IPS DF 6.9 (cell line): ENCODE measurements at regions not wholly inside any gene's neighbourhood (a gene's known extent, or its start where the extent isn't known, plus 50 kb on each side); places are given as distances from the start of the nearest gene placed in this dataset.
"Not testable (repeated sequence)": the region's sequence is repeated elsewhere in the genome, so short reads cannot be mapped to it uniquely, and the experiment has no call there.

Experiments
- DNase-seq: peaks from one replicate; pipeline ENCODE4 v3.0.0-alpha.2; 2013; ENCODE audit warnings: low read depth, low spot score
- H3K27ac ChIP-seq: one replicate; pipeline ENCODE4 v1.5.1; 2013; ENCODE audit warnings: low read length, control low read depth
- H3K27me3 ChIP-seq: 2 replicates; pipeline ENCODE4 v1.6.1; 2013; ENCODE audit warnings: mild to moderate bottlenecking, low read length; ENCODE audit not compliant: control insufficient read depth, insufficient read depth
- H3K36me3 ChIP-seq: 2 replicates; pipeline ENCODE4 v1.6.1; 2013; ENCODE audit warnings: low read length; ENCODE audit not compliant: control insufficient read depth, insufficient read depth
- H3K4me1 ChIP-seq: 2 replicates; pipeline ENCODE4 v1.6.1; 2013; ENCODE audit warnings: low read length; ENCODE audit not compliant: control insufficient read depth, insufficient read depth
- H3K4me3 ChIP-seq: 2 replicates; pipeline ENCODE4 v1.5.1; 2013; ENCODE audit warnings: mild to moderate bottlenecking, low read length
- H3K9me3 ChIP-seq: 2 replicates; pipeline ENCODE4 v1.6.1; 2013; ENCODE audit warnings: low read length, inconsistent platforms; ENCODE audit not compliant: control insufficient read depth, insufficient read depth
- WGBS: extraction: QIAGEN DNeasy Blood & Tissue Kit; methylation state at CpG from one replicate; pipeline ENCODE4 v1.1.7; 2013; ENCODE audit warnings: mixed read lengths, missing lambda C conversion rate; ENCODE audit not compliant: insufficient read length, insufficient coverage; 5-methylcytosine and 5-hydroxymethylcytosine counted together

DNA sequence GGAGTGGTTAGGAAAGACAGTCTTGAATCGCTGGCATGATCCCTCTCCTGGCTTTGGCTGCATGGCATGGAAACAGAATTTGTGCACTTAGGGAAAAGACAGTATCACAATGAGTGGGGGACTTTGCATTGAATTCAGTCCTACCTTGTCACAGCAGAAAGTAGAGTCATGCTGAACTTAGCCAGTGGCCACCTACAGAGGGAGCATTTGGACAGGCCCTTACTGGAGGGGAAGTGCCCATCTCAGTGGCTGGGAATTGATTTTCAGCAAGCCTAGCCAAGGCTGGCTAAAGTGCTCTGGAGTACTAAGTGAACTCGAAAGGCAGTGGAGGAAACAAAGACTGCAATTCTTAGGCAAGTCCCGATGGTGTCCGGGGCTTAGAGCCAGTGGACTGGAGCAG, 364.3 kb upstream of the TOM1L1 start:
- no peaks in the 10 kb centered on the region for H3K9me3 ChIP-seq
- no peaks in the 10 kb centered on the region for H3K27me3 ChIP-seq
- H3K4me3 ChIP-seq: no peak overlapping the region
- WGBS: no CpG with 5 or more reads among the region's 4 CpGs
- no peak for DNase-seq
- H3K36me3 ChIP-seq: no peaks in the 10 kb centered on the region
- no peaks in the 10 kb centered on the region for H3K4me1 ChIP-seq
- no peak overlapping the region for H3K27ac ChIP-seq

DNA sequence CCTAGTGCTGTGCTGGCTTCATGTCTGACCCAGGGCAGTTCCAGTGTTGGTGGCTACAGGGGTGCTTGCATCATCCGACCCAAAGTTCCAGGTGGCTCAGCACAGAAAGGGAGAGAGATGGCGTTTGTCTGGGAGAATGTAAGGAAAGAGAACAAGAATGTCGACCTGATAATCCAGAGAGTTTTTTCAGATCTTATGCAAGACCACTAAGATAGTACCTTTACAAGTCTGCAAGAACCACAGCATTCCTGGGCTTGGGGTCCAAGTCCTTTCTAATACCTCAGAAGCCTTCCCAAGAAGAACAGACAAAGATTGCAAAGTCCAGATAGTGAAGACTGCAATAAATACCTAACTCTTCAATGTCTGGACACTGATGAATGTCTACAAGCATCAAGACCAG, 363.0 kb upstream of the TOM1L1 start:
- Histone ChIP-seq H3K27me3 (no peaks in the 10 kb centered on the region), H3K36me3 (no peaks in the 10 kb centered on the region), H3K9me3 (no peaks in the 10 kb centered on the region), H3K4me1 (no peaks in the 10 kb centered on the region), H3K4me3 (no peak overlapping the region), H3K27ac (no peak overlapping the region)
- WGBS: no CpG with 5 or more reads among the region's 3 CpGs
- no peak for DNase-seq

DNA sequence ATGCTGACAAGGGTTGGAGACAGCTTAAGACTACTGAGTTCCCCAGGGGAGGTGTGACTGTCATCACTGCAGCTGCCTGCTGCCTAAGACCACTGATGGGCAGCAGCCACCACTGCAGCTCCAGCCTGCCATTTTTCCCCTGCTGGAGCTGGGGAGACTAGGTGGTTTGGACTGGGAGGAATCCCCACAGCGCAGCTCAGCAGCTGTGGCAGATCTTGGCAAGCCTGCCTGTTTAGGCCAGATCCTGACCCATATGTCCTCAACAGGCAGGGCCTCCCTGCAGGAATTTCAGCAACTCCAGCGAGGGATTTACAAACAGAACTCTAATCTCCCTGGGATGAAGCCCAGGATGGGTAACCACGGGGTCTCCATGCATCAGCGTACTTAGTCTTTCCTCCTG, 356.4 kb upstream of the TOM1L1 start:
- peaks cover 2% of the 10 kb centered on the region; the same call in 1 of the 2 replicates for H3K4me1 ChIP-seq
- no peaks in the 10 kb centered on the region for H3K27me3 ChIP-seq
- no CpG with 5 or more reads among the region's 4 CpGs for WGBS
- no peaks in the 10 kb centered on the region for H3K36me3 ChIP-seq
- DNase-seq: peak; percentile 9
- no peak overlapping the region for H3K27ac ChIP-seq
- H3K4me3 ChIP-seq: no peak overlapping the region
- H3K9me3 ChIP-seq: no peaks in the 10 kb centered on the region

DNA sequence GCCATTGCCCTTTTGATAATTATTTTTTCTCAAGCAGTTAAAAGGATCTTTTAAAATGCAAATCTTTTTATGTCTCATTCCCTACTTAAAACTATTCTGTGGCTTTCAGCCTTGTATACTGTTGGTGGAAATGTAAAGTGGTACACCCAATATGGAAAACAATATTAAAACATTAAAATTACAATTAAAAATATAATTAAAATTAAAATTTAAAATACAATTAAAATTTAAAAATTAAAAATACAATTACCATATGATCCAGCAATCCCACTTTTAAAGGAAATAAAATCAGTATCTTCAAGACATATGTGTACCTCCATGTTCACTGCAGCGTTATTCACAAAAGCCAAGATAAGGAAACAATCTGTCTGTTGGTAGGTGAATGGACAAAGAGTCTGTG, 340.8 kb upstream of the TOM1L1 start:
- H3K27ac ChIP-seq: no peak overlapping the region
- no peak overlapping the region for H3K4me3 ChIP-seq
- H3K27me3 ChIP-seq: no peaks in the 10 kb centered on the region
- no peaks in the 10 kb centered on the region for H3K9me3 ChIP-seq
- no CpG with 5 or more reads among the region's 1 CpG for WGBS
- DNase-seq: no peak
- no peaks in the 10 kb centered on the region for H3K36me3 ChIP-seq
- no peaks in the 10 kb centered on the region for H3K4me1 ChIP-seq

DNA sequence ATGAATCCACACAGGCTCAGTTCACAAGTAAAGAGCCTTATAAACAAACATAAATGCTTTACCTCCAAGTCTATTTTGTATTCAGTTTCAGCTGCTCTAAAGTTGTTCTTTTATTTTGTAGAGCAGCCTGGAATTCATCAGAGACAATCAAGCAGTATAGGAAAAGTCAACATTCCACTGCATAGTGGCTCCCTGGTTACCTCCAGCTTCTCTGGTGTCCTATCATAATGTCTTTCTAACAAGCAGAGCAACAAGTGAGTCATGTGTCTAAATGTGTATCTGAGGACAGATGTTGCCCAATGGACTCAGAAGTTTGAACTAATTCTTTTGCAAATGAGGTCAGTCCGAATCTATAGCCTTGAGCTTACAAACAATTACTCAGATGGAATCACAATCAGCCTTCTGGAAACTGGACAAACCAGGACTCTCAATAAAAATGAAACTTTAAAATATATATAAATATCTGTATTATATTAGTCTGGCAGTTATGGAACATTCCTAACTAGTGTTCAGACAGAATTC, 292.0 kb upstream of the TOM1L1 start:
- Histone ChIP-seq H3K27ac (no peak overlapping the region), H3K9me3 (no peaks in the 10 kb centered on the region), H3K4me1 (no peaks in the 10 kb centered on the region), H3K27me3 (no peaks in the 10 kb centered on the region), H3K36me3 (no peaks in the 10 kb centered on the region; the same call in 1 of the 2 replicates), H3K4me3 (no peak overlapping the region)
- no CpG with 5 or more reads among the region's 1 CpG for WGBS
- DNase-seq: no peak

DNA sequence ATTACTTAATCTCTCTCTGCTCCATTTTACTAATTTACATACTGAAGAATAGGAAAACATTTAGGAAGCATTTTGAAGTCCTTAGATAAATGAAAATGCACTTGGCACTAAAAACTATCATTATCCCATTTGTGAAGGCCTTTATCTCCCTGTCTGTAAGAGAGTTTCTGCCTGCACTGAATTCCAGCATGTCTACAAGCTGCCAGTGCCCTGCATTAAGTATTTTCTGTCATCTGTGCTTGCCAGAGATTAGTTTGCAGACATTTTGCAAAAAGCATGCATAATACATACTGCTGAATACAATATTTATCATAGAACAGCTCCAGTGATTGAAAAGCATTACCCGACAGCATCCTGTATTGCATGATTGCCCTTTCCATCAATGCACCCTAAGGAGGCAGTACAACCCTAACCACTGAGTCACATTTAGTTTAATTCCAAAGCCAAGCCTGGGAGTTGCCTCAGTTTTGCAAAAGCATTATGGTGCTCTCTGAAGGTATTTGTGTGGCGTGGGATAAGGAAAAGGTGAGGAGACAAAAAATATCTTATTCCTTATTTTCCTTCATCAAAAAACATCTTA, 280.2 kb upstream of the TOM1L1 start:
- Histone ChIP-seq H3K9me3 (no peaks in the 10 kb centered on the region), H3K36me3 (no peaks in the 10 kb centered on the region), H3K27me3 (no peaks in the 10 kb centered on the region), H3K27ac (no peak overlapping the region), H3K4me1 (no peaks in the 10 kb centered on the region), H3K4me3 (no peak overlapping the region)
- no peak for DNase-seq
- no CpG with 5 or more reads among the region's 2 CpGs for WGBS

DNA sequence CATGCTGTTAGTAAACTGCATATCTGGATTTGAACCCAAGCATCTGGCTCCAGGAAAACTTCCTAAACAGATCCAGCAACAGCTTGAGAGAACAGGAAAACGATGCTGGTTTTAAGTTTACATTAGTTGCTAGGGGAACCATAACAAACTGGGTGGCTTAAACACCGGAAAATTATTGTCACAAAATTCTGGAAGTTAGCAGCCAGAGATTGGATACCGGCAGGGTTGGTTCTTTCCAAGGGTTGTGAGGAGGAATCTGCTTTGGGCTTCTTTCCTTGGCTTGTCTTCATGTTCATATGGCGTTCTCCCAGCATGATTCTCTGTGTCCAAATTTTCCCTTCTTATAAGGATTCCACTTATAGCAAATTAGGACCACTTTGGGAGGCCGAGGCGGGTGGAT, 276.9 kb upstream of the TOM1L1 start:
- no peaks in the 10 kb centered on the region for H3K9me3 ChIP-seq

DNA sequence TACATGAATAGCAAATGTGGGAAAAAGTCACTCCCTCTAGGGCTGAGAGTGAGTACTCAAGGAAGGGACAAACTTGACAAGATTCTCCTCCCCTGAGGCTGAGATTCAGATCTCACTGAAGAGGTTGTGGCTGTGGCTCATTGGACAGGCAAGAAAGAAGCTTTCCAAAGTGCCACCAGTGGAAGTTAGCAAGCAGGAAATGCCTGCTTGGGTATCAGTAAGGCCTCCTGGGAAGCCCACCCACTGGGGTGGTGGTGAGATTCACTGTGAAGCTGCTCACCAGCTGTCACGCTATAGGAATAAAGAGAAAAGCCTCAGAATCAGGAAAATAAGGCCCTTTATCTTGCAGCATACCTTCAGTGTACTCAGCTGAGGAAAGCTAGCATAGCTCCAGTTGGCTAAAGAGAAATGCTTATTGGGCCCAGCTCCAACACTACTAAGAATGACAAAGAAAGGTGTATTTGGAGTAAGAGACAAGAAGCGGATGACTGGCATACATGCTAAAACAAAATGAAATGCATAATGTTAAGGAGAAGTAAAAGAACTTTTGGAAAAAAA, 274.4 kb upstream of the TOM1L1 start:
- Histone ChIP-seq H3K4me1 (peaks cover 3% of the 10 kb centered on the region; the same call in 1 of the 2 replicates), H3K27ac (no peak overlapping the region), H3K27me3 (no peaks in the 10 kb centered on the region), H3K9me3 (no peaks in the 10 kb centered on the region), H3K4me3 (no peak overlapping the region), H3K36me3 (no peaks in the 10 kb centered on the region)
- peak; percentile 73 for DNase-seq
- no CpG with 5 or more reads among the region's 2 CpGs for WGBS

More for the DNA sequence above, 276.9 kb upstream of the TOM1L1 start:
- no CpG with 5 or more reads among the region's 6 CpGs for WGBS
- Histone ChIP-seq H3K4me1 (peaks cover 3% of the 10 kb centered on the region; the same call in 1 of the 2 replicates), H3K36me3 (no peaks in the 10 kb centered on the region), H3K27me3 (no peaks in the 10 kb centered on the region), H3K27ac (no peak overlapping the region), H3K4me3 (no peak overlapping the region)
- no peak for DNase-seq

DNA sequence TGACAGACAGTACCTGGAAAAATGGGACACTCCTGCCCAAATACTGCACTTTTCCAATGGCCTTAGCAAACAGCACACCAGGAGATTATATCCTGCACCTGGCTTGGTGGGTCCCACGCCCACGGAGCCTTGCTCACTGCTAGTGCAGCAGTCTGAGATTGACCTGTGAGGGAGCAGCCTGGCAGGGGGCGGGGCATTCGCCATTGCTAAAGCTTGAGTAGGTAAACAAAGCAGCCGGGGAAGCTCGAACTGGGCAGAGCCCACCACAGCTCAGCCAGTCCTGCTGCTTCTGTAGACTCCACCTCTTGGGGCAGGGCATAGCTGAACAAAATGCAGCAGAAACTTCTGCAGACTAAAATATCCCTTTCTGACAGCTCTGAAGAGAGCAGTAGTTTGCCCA, 261.2 kb upstream of the TOM1L1 start:
- H3K4me3 ChIP-seq, DNase-seq, H3K27ac ChIP-seq, H3K27me3 ChIP-seq, H3K9me3 ChIP-seq, H3K4me1 ChIP-seq, H3K36me3 ChIP-seq: not testable (repeated sequence)
- no CpG with 5 or more reads among the region's 6 CpGs for WGBS

DNA sequence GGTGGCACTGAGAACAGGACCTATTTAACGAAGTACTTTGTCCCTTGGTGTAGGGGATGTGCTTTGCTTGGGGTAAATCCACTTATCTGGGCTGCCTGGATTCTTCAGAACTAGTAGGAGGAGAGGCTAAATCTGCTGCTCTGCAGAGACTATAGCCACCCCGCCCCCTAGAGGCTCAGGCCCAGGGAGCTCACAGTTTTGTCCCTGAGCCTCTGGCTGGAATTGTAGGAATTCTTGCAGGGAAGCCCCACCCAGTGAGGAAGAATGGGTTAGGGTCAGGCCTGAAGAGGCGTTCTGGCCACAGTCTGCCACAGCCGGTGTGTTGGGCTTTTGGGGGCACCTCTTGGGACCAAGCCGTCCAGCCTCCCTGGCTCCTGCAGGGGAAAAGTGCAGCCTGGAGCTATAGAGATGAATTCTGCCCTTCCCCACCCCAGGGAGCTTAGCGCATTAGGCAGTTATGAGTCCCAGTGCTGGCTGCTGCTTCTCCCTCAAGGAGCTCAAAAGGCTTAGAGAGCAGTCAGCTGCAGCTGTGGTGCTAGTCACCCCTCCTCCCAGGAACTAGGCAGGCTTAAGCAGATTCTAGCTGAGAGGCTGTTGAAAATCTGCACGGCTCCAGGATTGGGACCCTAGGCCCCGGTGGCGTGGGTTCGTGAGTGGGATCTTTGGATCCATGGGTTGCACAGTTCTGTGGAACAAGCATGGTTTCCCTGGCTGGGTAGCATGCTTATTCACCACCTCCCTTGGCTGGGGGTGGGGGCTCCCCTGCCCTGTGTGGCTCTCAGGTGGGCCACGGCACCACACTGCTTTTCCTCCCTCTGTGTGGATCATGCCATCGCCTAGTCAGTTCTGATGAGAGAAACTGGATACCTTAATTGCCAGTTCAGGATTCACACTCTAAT, 237.4 kb upstream of the TOM1L1 start:
- H3K27ac ChIP-seq: no peak overlapping the region
- no peak for DNase-seq
- H3K9me3 ChIP-seq: no peaks in the 10 kb centered on the region
- H3K36me3 ChIP-seq: no peaks in the 10 kb centered on the region
- no peak overlapping the region for H3K4me3 ChIP-seq
- no CpG with 5 or more reads among the region's 12 CpGs for WGBS
- H3K27me3 ChIP-seq: no peaks in the 10 kb centered on the region
- peaks cover 2% of the 10 kb centered on the region; the same call in 1 of the 2 replicates for H3K4me1 ChIP-seq
